Activated naive CD4-positive, alpha-beta T cell treated with anti-CD3 and anti-CD28 coated beads, Interleukin-2, amount 50 U/mL, for 24 hours (primary cell): ENCODE measurements at regions not wholly inside any gene's neighbourhood (a gene's known extent, or its start where the extent isn't known, plus 50 kb on each side); places are given as distances from the start of the nearest gene placed in this dataset.

Experiments
- H3K27ac Mint-ChIP-seq: one replicate; pipeline ENCODE4 v1.8.0; 2021; ENCODE audit warnings: mild to moderate bottlenecking, mixed read lengths
- H3K27me3 Mint-ChIP-seq: one replicate; pipeline ENCODE4 v1.8.0; 2021; ENCODE audit warnings: mixed read lengths
- H3K36me3 Mint-ChIP-seq: one replicate; pipeline ENCODE4 v1.8.0; 2021; ENCODE audit warnings: mixed read lengths
- H3K4me1 Mint-ChIP-seq: one replicate; pipeline ENCODE4 v1.8.0; 2021; ENCODE audit warnings: mixed read lengths
- H3K4me3 Mint-ChIP-seq: one replicate; pipeline ENCODE4 v1.8.0; 2021; ENCODE audit warnings: mild to moderate bottlenecking, mixed read lengths
- H3K9me3 Mint-ChIP-seq: one replicate; pipeline ENCODE4 v1.8.0; 2021; ENCODE audit warnings: mixed read lengths

GRCh38 chr14:85079842-85080730, 449.9 kb upstream of the FLRT2 start:
- H3K9me3 Mint-ChIP-seq, result peaks cover 13% of the 10 kb centered on the region
- H3K27ac Mint-ChIP-seq, result no peak overlapping the region
- no peak overlapping the region for H3K4me3 Mint-ChIP-seq
- H3K4me1 Mint-ChIP-seq, result no peaks in the 10 kb centered on the region
- H3K27me3 Mint-ChIP-seq, result no peaks in the 10 kb centered on the region
- no peaks in the 10 kb centered on the region for H3K36me3 Mint-ChIP-seq

- H3K4me3 Mint-ChIP-seq, result no peak overlapping the region
- no peaks in the 10 kb centered on the region for H3K27me3 Mint-ChIP-seq
- no peaks in the 10 kb centered on the region for H3K36me3 Mint-ChIP-seq
- H3K27ac Mint-ChIP-seq, result no peak overlapping the region
- peaks cover 19% of the 10 kb centered on the region for H3K9me3 Mint-ChIP-seq
- no peaks in the 10 kb centered on the region for H3K4me1 Mint-ChIP-seq
Measured at GRCh38 chr14:85084344-85084743, 445.6 kb upstream of the FLRT2 start.

GRCh38 chr14:85085981-85086380, 444.0 kb upstream of the FLRT2 start:
- no peaks in the 10 kb centered on the region for H3K36me3 Mint-ChIP-seq
- peaks cover 15% of the 10 kb centered on the region for H3K9me3 Mint-ChIP-seq
- no peak overlapping the region for H3K4me3 Mint-ChIP-seq
- H3K27me3 Mint-ChIP-seq, result no peaks in the 10 kb centered on the region
- H3K27ac Mint-ChIP-seq, result no peak overlapping the region
- no peaks in the 10 kb centered on the region for H3K4me1 Mint-ChIP-seq

- Mint-ChIP-seq H3K9me3 (peaks cover 6% of the 10 kb centered on the region), H3K4me1 (no peaks in the 10 kb centered on the region), H3K36me3 (no peaks in the 10 kb centered on the region)
Measured at GRCh38 chr14:85087201-85087600, 442.7 kb upstream of the FLRT2 start.

GRCh38 chr14:85088192-85088591, 441.8 kb upstream of the FLRT2 start:
- no peaks in the 10 kb centered on the region for H3K27me3 Mint-ChIP-seq
- H3K4me1 Mint-ChIP-seq, result no peaks in the 10 kb centered on the region
- H3K27ac Mint-ChIP-seq, result no peak overlapping the region
- H3K4me3 Mint-ChIP-seq, result no peak overlapping the region
- peaks cover 6% of the 10 kb centered on the region for H3K9me3 Mint-ChIP-seq
- no peaks in the 10 kb centered on the region for H3K36me3 Mint-ChIP-seq

More at GRCh38 chr14:85087201-85087600, 442.7 kb upstream of the FLRT2 start:
- H3K27ac Mint-ChIP-seq, result no peak overlapping the region
- no peaks in the 10 kb centered on the region for H3K27me3 Mint-ChIP-seq
- H3K4me3 Mint-ChIP-seq, result no peak overlapping the region

- Mint-ChIP-seq H3K9me3 (peaks cover 6% of the 10 kb centered on the region), H3K4me1 (no peaks in the 10 kb centered on the region), H3K36me3 (no peaks in the 10 kb centered on the region), H3K27me3 (no peaks in the 10 kb centered on the region), H3K4me3 (no peak overlapping the region), H3K27ac (no peak overlapping the region)
Measured at GRCh38 chr14:85090681-85091080, 439.3 kb upstream of the FLRT2 start.

- Mint-ChIP-seq H3K27me3 (no peaks in the 10 kb centered on the region), H3K4me1 (no peaks in the 10 kb centered on the region), H3K27ac (no peak overlapping the region), H3K9me3 (no peaks in the 10 kb centered on the region), H3K4me3 (no peak overlapping the region), H3K36me3 (no peaks in the 10 kb centered on the region)
Measured at GRCh38 chr14:85093631-85094330, 436.2 kb upstream of the FLRT2 start.

DNA sequence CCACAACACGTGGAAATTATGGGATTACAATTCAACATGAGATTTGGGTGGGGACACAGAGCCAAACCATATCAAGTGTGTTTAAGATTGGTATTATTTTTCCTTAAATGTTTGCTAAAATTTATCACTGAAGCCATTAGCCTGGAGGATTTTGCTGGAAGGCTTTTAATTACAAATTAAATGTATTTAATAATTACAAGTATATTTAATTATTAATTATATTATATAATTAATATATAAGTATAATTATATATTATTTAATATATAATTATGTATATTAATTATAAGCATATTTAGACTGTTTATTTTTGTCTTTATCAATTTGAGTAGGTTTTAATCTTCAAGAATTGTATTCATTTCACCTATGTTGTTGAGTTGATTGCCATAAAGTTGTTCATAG, 427.4 kb upstream of the FLRT2 start:
- Mint-ChIP-seq H3K27ac (no peak overlapping the region), H3K27me3 (no peaks in the 10 kb centered on the region), H3K4me3 (no peak overlapping the region), H3K9me3 (no peaks in the 10 kb centered on the region), H3K36me3 (no peaks in the 10 kb centered on the region), H3K4me1 (no peaks in the 10 kb centered on the region)

DNA sequence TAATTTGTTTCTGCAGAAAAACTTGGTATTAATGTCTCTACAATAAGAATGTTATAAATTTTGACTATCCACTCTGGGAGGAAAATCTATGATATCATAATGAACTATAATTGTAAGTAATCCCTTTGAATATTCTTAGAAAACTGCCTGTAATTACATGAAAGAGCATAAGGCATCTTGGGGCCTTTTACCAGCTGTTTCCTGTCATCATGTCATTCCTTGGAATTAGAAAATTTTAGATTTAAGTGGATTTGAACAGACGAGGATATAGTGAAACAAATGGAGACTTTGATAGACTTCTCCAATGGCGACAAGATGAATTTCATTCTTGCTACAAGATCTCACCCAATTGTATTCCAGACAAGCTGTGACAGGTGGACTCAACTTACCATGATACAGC, 423.4 kb upstream of the FLRT2 start:
- H3K9me3 Mint-ChIP-seq, result no peaks in the 10 kb centered on the region
- no peaks in the 10 kb centered on the region for H3K36me3 Mint-ChIP-seq
- H3K27me3 Mint-ChIP-seq, result no peaks in the 10 kb centered on the region
- H3K4me3 Mint-ChIP-seq, result no peak overlapping the region
- H3K4me1 Mint-ChIP-seq, result no peaks in the 10 kb centered on the region
- no peak overlapping the region for H3K27ac Mint-ChIP-seq

DNA sequence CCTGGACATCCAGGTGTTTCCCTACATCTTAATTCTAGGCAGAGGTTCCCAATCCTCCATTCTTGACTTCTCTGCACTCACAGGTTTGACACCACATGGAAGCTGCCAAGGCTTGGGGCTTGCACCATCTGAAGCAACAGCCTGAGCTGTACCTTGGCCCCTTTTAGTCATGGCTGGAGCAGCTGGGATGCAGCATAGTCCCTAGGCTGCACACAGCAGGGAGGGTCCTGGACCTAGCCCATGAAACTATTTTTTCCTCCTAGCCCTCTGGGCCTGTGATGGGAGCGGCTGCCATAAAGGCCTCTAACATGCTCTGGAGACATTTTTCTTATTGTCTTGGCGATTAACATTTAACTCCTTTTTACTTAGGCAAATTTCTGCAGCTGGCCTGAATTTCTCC, 417.2 kb upstream of the FLRT2 start:
- Mint-ChIP-seq H3K9me3 (peaks cover 12% of the 10 kb centered on the region), H3K27me3 (no peaks in the 10 kb centered on the region), H3K4me1 (no peaks in the 10 kb centered on the region), H3K4me3 (no peak overlapping the region), H3K36me3 (no peaks in the 10 kb centered on the region), H3K27ac (no peak overlapping the region)

DNA sequence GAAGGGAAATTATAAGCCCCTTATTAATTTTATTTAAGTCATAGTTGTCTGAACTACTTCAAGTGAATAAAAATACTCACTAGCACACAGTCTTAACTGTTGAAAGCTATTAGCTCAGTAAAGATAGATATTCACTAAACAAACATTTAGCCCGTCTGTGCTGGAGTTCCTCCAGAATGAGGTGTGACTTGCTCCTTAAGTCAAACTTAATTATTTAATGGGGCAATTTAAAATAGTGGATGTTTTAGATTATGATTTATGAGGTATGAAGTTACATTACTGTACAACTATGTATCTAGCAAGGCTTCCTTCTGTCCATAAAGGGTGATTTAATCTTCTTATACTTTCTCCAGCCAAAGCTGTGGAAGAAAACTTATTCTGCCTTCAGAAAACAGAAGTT, 414.0 kb upstream of the FLRT2 start:
- Mint-ChIP-seq H3K36me3 (no peaks in the 10 kb centered on the region), H3K27ac (no peak overlapping the region), H3K4me3 (no peak overlapping the region), H3K27me3 (no peaks in the 10 kb centered on the region), H3K4me1 (no peaks in the 10 kb centered on the region), H3K9me3 (peaks cover 12% of the 10 kb centered on the region)

DNA sequence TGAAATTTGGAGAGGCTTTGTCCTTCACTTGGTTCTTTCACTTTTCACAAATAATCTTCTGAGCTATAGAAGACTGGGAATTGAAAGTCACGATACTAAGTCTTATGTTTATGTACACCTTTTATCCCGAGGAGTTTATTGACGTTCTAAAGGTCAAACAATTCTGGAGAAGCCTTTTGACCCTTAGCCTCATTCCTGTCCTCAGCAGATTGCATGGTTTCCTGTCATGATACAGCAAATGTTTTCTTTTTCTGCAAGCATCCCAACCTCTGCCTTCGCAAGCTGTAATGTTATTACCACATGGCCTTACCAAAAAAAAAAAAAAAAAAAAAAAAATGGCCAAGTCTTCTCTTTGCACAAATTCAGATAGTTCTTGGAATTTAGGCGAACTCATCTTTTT, 411.7 kb upstream of the FLRT2 start:
- Mint-ChIP-seq H3K9me3 (peaks cover 16% of the 10 kb centered on the region), H3K27ac (no peak overlapping the region), H3K4me3 (no peak overlapping the region), H3K36me3 (no peaks in the 10 kb centered on the region), H3K4me1 (no peaks in the 10 kb centered on the region), H3K27me3 (no peaks in the 10 kb centered on the region)

- Mint-ChIP-seq H3K4me3 (no peak overlapping the region), H3K4me1 (no peaks in the 10 kb centered on the region), H3K9me3 (peaks cover 13% of the 10 kb centered on the region), H3K36me3 (no peaks in the 10 kb centered on the region), H3K27me3 (no peaks in the 10 kb centered on the region), H3K27ac (no peak overlapping the region)
Measured at GRCh38 chr14:85122690-85123089, 407.3 kb upstream of the FLRT2 start.

GRCh38 chr14:85123755-85124154, 406.2 kb upstream of the FLRT2 start:
- Mint-ChIP-seq H3K36me3 (no peaks in the 10 kb centered on the region), H3K9me3 (peaks cover 13% of the 10 kb centered on the region), H3K4me3 (no peak overlapping the region), H3K27ac (no peak overlapping the region), H3K27me3 (no peaks in the 10 kb centered on the region), H3K4me1 (no peaks in the 10 kb centered on the region)

GRCh38 chr14:85124631-85125290, 405.2 kb upstream of the FLRT2 start:
- Mint-ChIP-seq H3K36me3 (no peaks in the 10 kb centered on the region), H3K27me3 (no peaks in the 10 kb centered on the region), H3K4me1 (no peaks in the 10 kb centered on the region), H3K9me3 (peaks cover 13% of the 10 kb centered on the region), H3K4me3 (no peak overlapping the region), H3K27ac (no peak overlapping the region)

- Mint-ChIP-seq H3K27ac (no peak overlapping the region), H3K4me3 (no peak overlapping the region), H3K4me1 (no peaks in the 10 kb centered on the region), H3K27me3 (no peaks in the 10 kb centered on the region), H3K36me3 (no peaks in the 10 kb centered on the region), H3K9me3 (peaks cover 13% of the 10 kb centered on the region)
Measured at GRCh38 chr14:85125291-85125670, 404.7 kb upstream of the FLRT2 start.
